A673 (cell line): ENCODE measurements at regions not wholly inside any gene's neighbourhood (a gene's known extent, or its start where the extent isn't known, plus 50 kb on each side); places are given as distances from the start of the nearest gene placed in this dataset.
A peak's percentile ranks its signal among the peaks of the same experiment; 100 is the strongest.

ENCODE experiments used
- BruUV-seq: library from RNA; stranded (reverse); fragments of 400-500 nt; replicated peaks from 2 replicates; lab custom pipeline; 2021; lab: Mats Ljungman, UMichigan
- CTCF ChIA-PET: fragments of 300-600 bp; sonication (Branson Sonifier 250); formaldehyde crosslinking; loops from one replicate; lab custom pipeline; 2022; ENCODE audit warnings: antibody characterized with exemption; lab: Charles Lee
- POLR2A ChIA-PET: fragments of 300-600 bp; sonication (Branson Sonifier 250); formaldehyde crosslinking; loops from one replicate; lab custom pipeline; 2022; ENCODE audit warnings: antibody characterized with exemption; ENCODE audit not compliant: low non-redundant PET; lab: Charles Lee
- DNase-seq: peaks from one replicate; pipeline ENCODE4 v3.0.0-alpha.2; 2015; ENCODE audit warnings: low spot score
- H3K27ac ChIP-seq: fragments of 200-600 bp; sonication (generic); 2 replicates; pipeline ENCODE4 v1.5.1; 2016; ENCODE audit warnings: mixed run types, low read depth, mild to moderate bottlenecking, mixed read lengths, antibody characterized with exemption, low read length; ENCODE audit not compliant: poor library complexity, severe bottlenecking
- H3K27me3 ChIP-seq: fragments of 200-600 bp; sonication (generic); replicated peaks from 2 replicates; pipeline ENCODE4 v1.6.1; 2017; ENCODE audit warnings: mixed run types, low read depth, mild to moderate bottlenecking, mixed read lengths, antibody characterized with exemption, low read length; ENCODE audit not compliant: insufficient read depth, poor library complexity
- H3K36me3 ChIP-seq: fragments of 200-600 bp; sonication (generic); 2 replicates; pipeline ENCODE4 v1.6.1; 2016; ENCODE audit warnings: mixed run types, mild to moderate bottlenecking, mixed read lengths, antibody characterized with exemption, low read length; ENCODE audit not compliant: insufficient read depth, poor library complexity, severe bottlenecking
- H3K4me1 ChIP-seq: fragments of 200-600 bp; sonication (generic); 2 replicates; pipeline ENCODE4 v1.6.1; 2017; ENCODE audit warnings: mixed run types, mild to moderate bottlenecking, mixed read lengths, antibody characterized with exemption, low read length; ENCODE audit not compliant: insufficient read depth, poor library complexity, severe bottlenecking
- H3K4me3 ChIP-seq: fragments of 200-600 bp; sonication (generic); 2 replicates; pipeline ENCODE4 v1.5.1; 2016; ENCODE audit warnings: low read depth, mixed run types, mild to moderate bottlenecking, mixed read lengths, low read length; ENCODE audit not compliant: poor library complexity, severe bottlenecking
- H3K9me3 ChIP-seq: fragments of 200-600 bp; sonication (generic); 2 replicates; pipeline ENCODE4 v1.6.1; 2016; ENCODE audit warnings: mixed run types, low read depth, mild to moderate bottlenecking, mixed read lengths, antibody characterized with exemption, low read length; ENCODE audit not compliant: poor library complexity, severe bottlenecking
- EZH2 ChIP-seq: fragments of 200-600 bp; sonication (generic); IDR thresholded peaks from 2 replicates; pipeline ENCODE4 v1.6.1; 2017; ENCODE audit warnings: borderline replicate concordance, low read depth, mild to moderate bottlenecking, mixed read lengths, antibody characterized with exemption, low read length; ENCODE audit not compliant: poor library complexity, severe bottlenecking
- intact Hi-C: fragments of 100-400 bp; cut with micrococcal nuclease; formaldehyde crosslinking; loops from one replicate; pipeline ENCODE4 v1.10.0; 2022; ENCODE audit not compliant: unreplicated experiment
- TF ChIP-seq, protein P1 (sequence below): fragments of 300-800, 200-600 bp; sonication (generic); conservative IDR thresholded peaks from 2 replicates; pipeline ENCODE4 v1.5.1; 2017; ENCODE audit warnings: low read depth, mild to moderate bottlenecking, antibody characterized with exemption, low read length, moderate library complexity, mixed read lengths

DNA sequence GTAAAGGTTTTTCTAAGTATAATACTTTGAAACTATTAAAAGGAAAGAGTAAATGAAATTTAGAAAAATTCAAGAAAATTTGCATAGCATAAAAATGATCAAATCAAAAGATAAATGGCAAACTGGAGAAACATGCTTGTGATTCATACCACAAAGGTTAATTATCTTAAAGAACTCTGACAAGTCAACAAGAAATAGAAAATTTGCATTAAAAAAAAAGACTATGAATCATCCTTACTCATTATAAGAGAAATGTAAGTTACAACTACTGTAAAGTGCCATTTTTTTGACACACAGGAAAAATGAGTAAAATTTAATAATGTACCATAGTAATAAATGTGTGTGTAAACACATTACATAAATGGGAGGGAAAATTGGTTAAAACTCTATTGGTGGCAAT is 624.4 kb upstream of the C9orf72 start:
- no peaks in the 10 kb centered on the region for H3K36me3 ChIP-seq
- BruUV-seq = no TSS peak
- peak; percentile 5 for DNase-seq
- TF ChIP-seq, protein P1, sequence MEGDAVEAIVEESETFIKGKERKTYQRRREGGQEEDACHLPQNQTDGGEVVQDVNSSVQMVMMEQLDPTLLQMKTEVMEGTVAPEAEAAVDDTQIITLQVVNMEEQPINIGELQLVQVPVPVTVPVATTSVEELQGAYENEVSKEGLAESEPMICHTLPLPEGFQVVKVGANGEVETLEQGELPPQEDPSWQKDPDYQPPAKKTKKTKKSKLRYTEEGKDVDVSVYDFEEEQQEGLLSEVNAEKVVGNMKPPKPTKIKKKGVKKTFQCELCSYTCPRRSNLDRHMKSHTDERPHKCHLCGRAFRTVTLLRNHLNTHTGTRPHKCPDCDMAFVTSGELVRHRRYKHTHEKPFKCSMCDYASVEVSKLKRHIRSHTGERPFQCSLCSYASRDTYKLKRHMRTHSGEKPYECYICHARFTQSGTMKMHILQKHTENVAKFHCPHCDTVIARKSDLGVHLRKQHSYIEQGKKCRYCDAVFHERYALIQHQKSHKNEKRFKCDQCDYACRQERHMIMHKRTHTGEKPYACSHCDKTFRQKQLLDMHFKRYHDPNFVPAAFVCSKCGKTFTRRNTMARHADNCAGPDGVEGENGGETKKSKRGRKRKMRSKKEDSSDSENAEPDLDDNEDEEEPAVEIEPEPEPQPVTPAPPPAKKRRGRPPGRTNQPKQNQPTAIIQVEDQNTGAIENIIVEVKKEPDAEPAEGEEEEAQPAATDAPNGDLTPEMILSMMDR = no peak
- no peak for TF ChIP-seq EZH2
- H3K9me3 ChIP-seq = no peaks in the 10 kb centered on the region
- ChIA-PET POLR2A (no interaction called here), CTCF (no interaction called here)
- H3K4me3 ChIP-seq = no peak overlapping the region
- no peak overlapping the region for H3K27ac ChIP-seq
- no peaks in the 10 kb centered on the region for H3K27me3 ChIP-seq
- H3K4me1 ChIP-seq = no peaks in the 10 kb centered on the region
- intact Hi-C loops = no loop called here

DNA sequence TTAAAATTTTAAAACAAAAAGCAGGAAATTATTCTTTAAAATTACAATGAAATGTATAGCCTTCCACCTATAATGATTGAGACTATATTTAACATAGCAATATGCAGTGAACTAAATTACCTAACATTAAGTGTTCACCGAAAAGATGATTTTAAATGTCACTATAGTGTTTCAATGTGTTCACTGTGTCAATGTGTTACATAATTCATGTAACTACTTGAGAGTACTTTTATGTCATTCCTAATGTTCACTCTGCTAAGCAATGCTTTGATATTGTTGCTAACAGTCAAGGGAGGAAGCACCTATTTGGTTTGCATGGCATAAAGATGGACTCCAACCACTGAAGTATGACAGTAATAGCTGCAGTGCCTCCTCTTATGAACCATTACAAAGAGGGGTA is 629.8 kb upstream of the C9orf72 start:
- DNase-seq = no peak
- Histone ChIP-seq H3K36me3 (no peaks in the 10 kb centered on the region), H3K4me3 (no peak overlapping the region), H3K4me1 (peaks cover 12% of the 10 kb centered on the region), H3K9me3 (no peaks in the 10 kb centered on the region), H3K27ac (no peak overlapping the region), H3K27me3 (no peaks in the 10 kb centered on the region)
- ChIA-PET POLR2A (no interaction called here), CTCF (no interaction called here)
- TF ChIP-seq, protein P1 = no peak
- no peak for TF ChIP-seq EZH2
- intact Hi-C loops = no loop called here
- no TSS peak for BruUV-seq

DNA sequence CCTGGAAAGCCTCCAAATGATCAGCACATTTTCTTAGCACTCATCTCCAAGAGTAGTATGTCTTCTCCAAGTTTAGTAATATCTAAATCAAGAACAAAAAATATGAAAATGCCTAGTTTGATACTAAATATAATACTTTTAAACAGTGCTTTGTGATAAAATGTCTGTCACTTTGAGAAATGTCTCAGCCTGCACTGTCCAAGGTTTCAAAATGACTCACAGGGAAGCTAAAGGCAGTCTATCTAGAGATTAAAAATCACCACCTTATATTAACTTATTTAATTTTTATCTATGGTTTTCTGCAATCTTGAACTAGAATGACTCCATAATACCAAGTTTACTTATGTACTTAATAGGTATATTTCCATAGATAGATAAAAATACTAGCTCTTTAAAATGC is 633.0 kb upstream of the C9orf72 start:
- intact Hi-C loops = no loop called here
- peak; percentile 1 for DNase-seq
- H3K9me3 ChIP-seq = no peaks in the 10 kb centered on the region
- TF ChIP-seq EZH2 = no peak
- H3K4me3 ChIP-seq = no peak overlapping the region
- no peaks in the 10 kb centered on the region for H3K36me3 ChIP-seq
- H3K4me1 ChIP-seq = peaks cover 12% of the 10 kb centered on the region
- ChIA-PET POLR2A (no interaction called here), CTCF (no interaction called here)
- no TSS peak for BruUV-seq
- no peak overlapping the region for H3K27ac ChIP-seq
- H3K27me3 ChIP-seq = no peaks in the 10 kb centered on the region

DNA sequence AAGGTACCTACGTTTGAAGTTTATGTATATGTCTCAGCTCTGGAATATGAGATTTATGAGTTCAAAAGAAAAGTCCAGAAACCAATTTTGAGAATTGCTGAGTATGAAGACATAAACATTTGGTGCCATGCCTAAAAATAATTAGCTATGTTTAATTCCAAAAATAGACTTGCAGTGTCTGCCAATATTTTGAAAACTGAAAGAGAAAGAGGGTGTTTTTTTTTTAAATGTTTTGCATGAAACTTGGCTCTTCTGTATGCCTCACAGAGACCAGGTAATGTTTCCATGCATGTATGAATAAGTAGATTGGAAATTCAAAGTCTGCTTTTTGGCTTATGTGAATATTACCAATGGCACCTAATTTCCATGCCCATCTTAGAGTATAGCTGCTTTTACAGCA is 634.4 kb upstream of the C9orf72 start:
- Histone ChIP-seq H3K4me1 (peaks cover 12% of the 10 kb centered on the region), H3K27ac (no peak overlapping the region), H3K4me3 (no peak overlapping the region), H3K27me3 (no peaks in the 10 kb centered on the region), H3K36me3 (no peaks in the 10 kb centered on the region), H3K9me3 (no peaks in the 10 kb centered on the region)
- no peak for DNase-seq
- intact Hi-C loops = no loop called here
- POLR2A ChIA-PET = no interaction called here
- no TSS peak for BruUV-seq
- TF ChIP-seq, protein P1 = no peak
- no peak for TF ChIP-seq EZH2
- CTCF ChIA-PET = no interaction called here
